ENCODE measurements at regions not wholly inside any gene's neighbourhood (a gene's known extent, or its start where the extent isn't known, plus 50 kb on each side); places are given as distances from the start of the nearest gene placed in this dataset.

- Mint-ChIP-seq H3K36me3 (ENCODE audit: low read depth) (no peaks in the 10 kb centered on the region), H3K9me3 (no peaks in the 10 kb centered on the region), H3K27me3 (ENCODE audit: low read depth) (peaks cover 32% of the 10 kb centered on the region), H3K4me3 (no peak overlapping the region), H3K4me1 (peaks cover 11% of the 10 kb centered on the region), H3K27ac (ENCODE audit: unreplicated experiment) (no peak overlapping the region)
- no peak for DNase-seq (ENCODE audit: low read depth, low spot score)
- TF ChIP-seq CTCF (conservative IDR thresholded peaks at IDR 0.05) = no peak
Measured at GRCh38 chr6:137424251-137424650, 69.9 kb downstream of the OLIG3 start.

- DNase-seq (ENCODE audit: low read depth, low spot score) = no peak
- Mint-ChIP-seq H3K27ac (ENCODE audit: unreplicated experiment) (no peak overlapping the region), H3K27me3 (ENCODE audit: low read depth) (peaks cover 34% of the 10 kb centered on the region), H3K4me1 (peaks cover 11% of the 10 kb centered on the region), H3K4me3 (no peak overlapping the region), H3K36me3 (ENCODE audit: low read depth) (no peaks in the 10 kb centered on the region), H3K9me3 (no peaks in the 10 kb centered on the region)
- no peak for TF ChIP-seq CTCF (conservative IDR thresholded peaks at IDR 0.05)
Measured at GRCh38 chr6:137423451-137424168, 70.6 kb downstream of the OLIG3 start.

- H3K9me3 Mint-ChIP-seq = no peaks in the 10 kb centered on the region
- H3K27me3 Mint-ChIP-seq (ENCODE audit: low read depth) = peaks cover 70% of the 10 kb centered on the region
- DNase-seq (ENCODE audit: low read depth, low spot score) = no peak
- peaks cover 16% of the 10 kb centered on the region for H3K4me1 Mint-ChIP-seq
- H3K36me3 Mint-ChIP-seq (ENCODE audit: low read depth) = no peaks in the 10 kb centered on the region
- TF ChIP-seq CTCF (conservative IDR thresholded peaks at IDR 0.05) = no peak
- no peak overlapping the region for H3K4me3 Mint-ChIP-seq
- H3K27ac Mint-ChIP-seq (ENCODE audit: unreplicated experiment) = no peak overlapping the region
Measured at GRCh38 chr6:137417396-137417795, 76.8 kb downstream of the OLIG3 start.

DNA sequence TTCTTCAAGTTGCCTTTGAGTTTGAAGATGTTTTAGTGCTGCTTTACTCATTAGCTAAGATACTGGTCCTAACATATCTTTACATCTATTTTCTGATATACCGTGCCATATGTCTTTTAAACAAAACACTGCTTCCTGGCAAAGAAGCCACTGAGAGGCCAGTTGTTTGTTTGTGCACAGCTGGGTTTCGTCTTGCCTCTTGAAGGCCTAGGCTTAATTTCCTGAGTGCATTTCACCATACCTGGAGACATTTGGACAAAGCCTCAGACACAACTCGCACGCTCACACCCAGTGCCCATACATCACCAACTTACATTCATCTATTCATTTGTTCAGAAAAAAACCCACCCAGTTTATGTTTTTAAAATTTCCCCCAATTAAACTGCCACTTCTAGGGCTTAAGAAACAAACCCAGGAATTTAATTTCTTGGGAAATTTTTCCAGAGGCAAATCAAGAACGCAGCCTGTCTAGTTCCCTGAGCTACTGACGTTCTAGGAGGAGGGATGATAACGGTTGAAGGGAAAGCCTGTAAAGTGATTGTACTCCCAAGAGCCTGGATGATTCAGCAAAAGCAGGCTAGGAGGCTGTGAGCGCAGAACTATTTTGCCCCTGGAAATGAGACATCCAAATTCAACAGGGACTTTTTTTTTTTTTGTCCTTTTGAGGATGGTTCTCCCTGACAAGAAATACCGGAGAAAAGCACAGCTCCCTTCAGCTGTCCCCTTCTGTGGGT is 77.7 kb downstream of the OLIG3 start:
- DNase-seq (ENCODE audit: low read depth, low spot score) = no peak
- H3K27ac Mint-ChIP-seq (ENCODE audit: unreplicated experiment) = no peak overlapping the region
- no peaks in the 10 kb centered on the region for H3K9me3 Mint-ChIP-seq
- TF ChIP-seq CTCF (conservative IDR thresholded peaks at IDR 0.05) = no peak
- peaks cover 77% of the 10 kb centered on the region for H3K27me3 Mint-ChIP-seq (ENCODE audit: low read depth)
- no peak overlapping the region for H3K4me3 Mint-ChIP-seq
- peaks cover 16% of the 10 kb centered on the region for H3K4me1 Mint-ChIP-seq
- no peaks in the 10 kb centered on the region for H3K36me3 Mint-ChIP-seq (ENCODE audit: low read depth)

GRCh38 chr6:137415834-137416190 is 78.4 kb downstream of the OLIG3 start:
- Mint-ChIP-seq H3K4me1 (peaks cover 16% of the 10 kb centered on the region), H3K4me3 (peak overlapping the region; percentile 76), H3K27me3 (ENCODE audit: low read depth) (peaks cover 81% of the 10 kb centered on the region), H3K27ac (ENCODE audit: unreplicated experiment) (no peak overlapping the region), H3K36me3 (ENCODE audit: low read depth) (no peaks in the 10 kb centered on the region), H3K9me3 (no peaks in the 10 kb centered on the region)
- TF ChIP-seq CTCF (conservative IDR thresholded peaks at IDR 0.05) = peak; percentile 37
- no peak for DNase-seq (ENCODE audit: low read depth, low spot score)

All from neural crest cell (in vitro differentiated cells).